T-helper 1 cell (primary cell): ENCODE measurements at regions not wholly inside any gene's neighbourhood (a gene's known extent, or its start where the extent isn't known, plus 50 kb on each side); places are given as distances from the start of the nearest gene placed in this dataset.
"Not testable (repeated sequence)": the region's sequence is repeated elsewhere in the genome, so short reads cannot be mapped to it uniquely, and the experiment has no call there.

ENCODE experiments used
- DNase-seq, 5 donors: peaks; one replicate each; pipeline ENCODE4 v3.0.0-alpha.2; 2012 to 2020

DNA sequence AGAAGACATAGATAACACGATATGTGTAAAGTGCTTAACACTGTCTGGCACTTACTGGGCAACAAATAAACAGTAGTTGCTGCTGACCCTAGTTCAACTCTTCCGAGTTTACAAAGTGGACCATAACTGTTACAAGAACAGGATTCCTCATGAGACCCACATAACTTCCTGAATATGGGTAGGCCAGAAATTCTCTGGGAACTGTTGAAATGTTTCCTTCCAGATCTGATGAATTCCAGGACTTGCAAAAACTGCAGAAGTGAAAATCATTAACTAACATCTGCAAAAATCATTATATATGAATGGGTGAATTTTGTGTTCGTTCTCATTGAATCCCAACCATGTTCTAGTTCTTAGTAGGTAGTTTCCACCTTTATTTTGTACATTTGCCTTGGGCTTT lies 181.7 kb upstream of the MME start:
- no peak for DNase-seq

DNA sequence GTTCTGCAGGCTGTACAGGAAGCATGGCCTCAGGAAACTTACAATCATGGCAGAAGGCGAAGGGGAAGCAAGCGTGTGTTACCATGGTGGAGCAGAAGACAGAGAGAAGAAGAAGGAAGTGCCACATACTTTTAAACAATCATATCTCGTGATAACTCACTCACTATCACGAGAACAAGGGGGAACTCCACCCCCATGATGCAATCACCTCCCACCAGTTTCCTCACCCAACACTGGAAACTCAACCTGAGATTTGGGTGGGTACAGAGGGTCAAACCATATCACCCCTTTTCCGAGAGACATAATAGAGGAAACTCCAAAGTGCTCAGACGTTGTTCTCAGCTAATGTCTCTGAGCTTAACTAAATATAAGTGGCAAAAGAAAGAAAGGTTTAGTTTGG lies 186.3 kb upstream of the MME start:
- DNase-seq: no peak

DNA sequence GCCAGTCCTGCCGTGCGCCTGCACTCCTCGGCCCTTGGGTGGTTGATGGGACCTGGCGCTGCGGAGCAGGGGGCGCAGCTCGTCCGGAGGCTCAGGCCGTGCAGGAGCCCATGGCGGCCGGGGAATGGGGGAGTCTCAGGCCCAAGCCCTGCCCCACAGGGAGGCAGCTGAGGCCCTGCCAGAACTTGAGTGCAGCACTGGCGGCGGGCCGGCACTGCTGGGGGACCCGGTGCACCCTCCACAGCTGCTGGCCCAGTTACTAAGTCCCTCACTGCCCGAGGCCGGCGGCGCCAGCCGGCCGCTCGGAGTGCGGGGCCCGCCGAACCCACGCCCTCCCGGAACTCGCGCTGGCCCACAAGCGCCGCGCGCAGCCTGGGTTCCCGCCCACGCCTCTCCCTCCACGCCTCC lies 190.9 kb upstream of the MME start:
- peak in 1 of 5 donors; percentile 1 for DNase-seq

DNA sequence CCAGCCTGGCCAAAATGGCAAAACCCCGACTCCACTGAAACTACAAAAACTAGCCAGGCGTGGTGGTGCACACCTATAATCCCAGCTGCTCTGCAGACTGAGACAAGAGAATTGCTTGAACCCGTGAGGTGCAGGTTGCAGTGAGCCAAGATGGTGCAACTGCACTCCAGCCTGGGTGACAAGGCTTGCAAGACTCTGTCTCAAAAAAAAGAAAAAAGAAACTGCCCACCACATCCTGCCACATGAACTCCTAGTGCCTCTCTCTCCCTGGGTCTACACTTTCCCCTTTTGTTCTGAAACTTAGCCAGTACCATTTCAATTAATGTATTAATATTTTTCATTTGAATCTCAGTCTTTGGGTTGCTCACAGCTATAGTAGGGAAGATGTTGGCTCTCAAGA lies 192.2 kb upstream of the MME start:
- no peak for DNase-seq

DNA sequence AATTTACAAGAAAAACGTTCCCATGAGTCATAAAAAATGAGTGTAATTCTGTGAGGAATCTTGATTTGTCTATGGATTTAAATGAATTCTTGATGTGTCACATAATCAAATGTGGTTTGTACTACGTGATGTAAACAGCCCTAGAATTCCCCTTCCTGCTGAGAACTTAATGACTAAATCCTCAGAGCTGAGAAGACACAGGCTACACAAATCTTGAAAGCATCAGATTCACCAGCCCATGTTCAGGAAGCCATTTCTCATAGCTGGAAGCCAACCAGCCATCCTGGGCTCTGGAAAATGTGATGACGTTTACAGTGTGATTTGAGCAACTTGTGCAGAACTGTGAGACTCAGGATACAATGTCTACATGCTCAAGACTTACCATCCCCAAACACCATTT lies 193.7 kb upstream of the MME start:
- no peak for DNase-seq

DNA sequence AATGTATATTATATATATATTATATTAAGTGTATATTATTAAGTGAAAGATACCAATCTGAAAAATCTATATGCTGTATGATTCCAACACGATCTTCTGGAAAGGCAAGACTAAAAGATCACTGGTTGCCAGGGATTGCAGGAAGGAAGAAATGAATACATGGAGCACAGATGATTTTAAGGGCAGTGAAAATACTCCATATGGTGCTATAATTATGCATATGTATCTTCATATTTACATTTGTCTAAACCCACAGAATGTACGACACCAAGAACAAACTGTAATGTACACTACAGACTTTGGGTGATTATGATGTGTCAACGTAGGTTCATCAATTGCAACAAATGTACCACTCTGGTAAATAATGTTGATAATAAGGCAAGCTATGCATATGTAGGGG lies 194.7 kb upstream of the MME start:
- no peak for DNase-seq

DNA sequence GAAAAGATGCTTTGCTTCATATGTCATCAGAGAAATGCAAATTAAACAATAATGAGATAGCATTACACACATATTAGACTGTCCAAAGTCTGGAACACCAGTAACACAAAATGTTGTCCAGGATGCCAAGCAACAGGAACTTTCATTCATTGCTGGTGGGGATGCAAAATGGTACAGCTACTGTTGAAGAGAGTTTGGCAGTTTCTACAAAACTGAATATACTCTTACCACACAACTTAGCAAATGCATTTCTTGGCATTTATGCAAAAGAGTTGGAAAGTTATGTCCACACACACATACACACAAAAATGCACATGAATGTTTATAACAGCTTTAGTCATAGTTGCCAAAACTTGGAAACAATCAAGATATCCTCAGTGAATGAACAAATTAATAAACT lies 195.2 kb upstream of the MME start:
- no peak for DNase-seq

DNA sequence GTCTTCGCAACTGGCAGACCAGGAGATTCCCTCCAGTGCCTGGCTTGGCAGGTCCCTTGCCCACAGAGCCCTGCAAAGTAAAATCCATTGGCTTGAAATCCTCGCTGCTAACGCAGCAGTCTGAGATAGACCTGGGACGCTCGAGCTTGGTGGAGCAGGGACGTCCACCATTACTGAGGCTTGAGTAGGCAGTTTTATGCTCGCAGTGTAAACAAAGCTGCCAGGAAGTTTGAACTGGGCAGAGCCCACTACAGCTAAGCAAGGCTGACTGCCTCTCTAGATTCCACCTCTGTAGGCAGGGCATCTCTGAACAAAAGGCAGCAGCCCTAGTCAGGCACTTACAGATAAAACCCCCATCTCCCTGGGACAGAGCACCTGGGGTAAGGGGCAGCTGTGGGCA lies 205.0 kb upstream of the MME start:
- DNase-seq: no peak

DNA sequence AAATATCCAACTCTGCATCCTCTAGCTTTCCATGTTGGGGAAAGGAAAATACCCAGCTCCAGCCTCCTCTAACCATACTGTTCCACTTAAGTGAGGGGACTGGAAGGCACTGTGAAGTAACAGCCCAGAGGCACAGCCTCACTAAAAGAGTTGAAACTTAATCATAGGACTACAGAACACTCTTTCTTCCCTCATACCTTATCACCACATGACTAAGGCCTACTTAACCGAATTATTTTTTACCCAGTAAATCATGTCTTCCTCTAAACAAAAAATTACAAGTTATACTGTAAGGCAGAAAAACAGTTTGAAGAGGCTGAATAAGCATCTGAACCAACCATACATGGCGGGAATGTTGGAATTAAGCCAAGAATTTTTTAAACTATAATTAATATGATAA lies 207.4 kb upstream of the MME start:
- no peak for DNase-seq

DNA sequence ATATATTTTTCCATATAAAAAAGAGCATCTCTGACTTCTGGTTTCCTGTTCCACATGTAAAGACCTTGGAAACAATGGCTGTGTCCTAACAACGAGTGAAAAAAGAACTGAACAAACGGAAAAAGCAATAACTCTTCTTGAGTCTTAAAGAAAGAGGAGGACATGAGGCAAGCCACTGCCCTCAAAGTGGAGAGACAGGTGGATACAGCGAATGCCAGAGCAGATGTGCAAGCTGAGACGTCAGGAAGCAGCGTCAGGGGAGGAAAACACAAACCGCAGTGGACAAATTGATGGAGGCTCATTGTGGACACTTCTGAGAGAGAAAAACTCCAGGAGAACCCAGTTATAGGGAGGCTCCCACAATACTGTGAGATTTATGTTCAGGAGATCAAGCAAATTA lies 208.0 kb upstream of the MME start:
- no peak for DNase-seq

DNA sequence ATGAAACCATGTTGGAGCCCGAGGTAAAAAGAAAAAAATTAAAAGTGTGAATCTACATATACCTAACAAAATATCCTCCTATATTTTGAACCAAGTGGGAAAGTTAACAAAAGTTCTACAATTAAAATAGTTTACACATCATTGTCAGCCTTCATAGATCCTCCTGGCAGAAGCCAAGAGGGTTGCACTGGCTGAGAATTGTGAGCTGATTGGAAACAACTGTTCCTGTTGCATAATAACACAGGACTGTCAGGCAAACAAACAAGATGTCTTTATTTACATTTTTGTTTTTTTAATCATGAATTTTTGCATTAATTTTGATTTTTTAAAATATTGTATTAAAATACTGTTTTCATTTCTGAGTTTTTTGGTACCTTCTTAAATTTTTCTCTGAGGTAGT lies 215.2 kb upstream of the MME start:
- no peak for DNase-seq

DNA sequence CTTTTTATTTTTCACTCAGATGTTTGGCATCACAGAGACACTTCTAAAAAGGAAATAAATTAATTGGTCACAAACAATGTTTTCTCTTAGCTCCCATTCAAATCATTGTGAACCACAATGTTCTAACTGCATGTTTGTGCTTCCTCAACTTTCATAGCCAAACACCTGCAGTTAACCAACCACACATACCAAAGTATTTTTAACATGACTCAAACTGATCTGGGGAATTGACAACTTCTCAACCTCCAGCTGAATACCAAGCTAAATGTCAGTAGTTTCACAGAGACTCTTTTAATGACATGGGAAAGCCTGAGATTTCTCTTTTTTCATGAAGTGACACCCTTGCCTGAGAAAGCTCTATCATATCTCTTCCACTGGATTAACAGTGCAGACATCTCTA lies 217.9 kb upstream of the MME start:
- no peak for DNase-seq

DNA sequence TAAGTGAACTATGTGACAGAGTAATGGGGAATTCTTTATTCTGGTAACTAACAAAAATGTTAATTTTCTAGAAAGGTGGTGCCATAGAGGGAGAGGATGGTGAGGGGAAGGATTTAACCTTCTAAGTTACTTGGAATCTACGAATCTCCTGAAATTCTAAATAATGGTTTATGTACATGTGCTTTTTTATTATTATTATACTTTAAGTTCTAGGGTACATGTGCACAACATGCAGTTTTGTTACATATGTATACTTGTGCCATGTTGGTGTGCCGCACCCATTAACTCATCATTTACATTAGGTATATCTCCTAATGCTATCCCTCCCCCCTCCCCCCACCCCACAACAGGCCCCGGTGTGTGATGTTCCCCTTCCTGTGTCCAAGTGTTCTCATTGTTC lies 227.1 kb upstream of the MME start:
- DNase-seq: not testable (repeated sequence)

DNA sequence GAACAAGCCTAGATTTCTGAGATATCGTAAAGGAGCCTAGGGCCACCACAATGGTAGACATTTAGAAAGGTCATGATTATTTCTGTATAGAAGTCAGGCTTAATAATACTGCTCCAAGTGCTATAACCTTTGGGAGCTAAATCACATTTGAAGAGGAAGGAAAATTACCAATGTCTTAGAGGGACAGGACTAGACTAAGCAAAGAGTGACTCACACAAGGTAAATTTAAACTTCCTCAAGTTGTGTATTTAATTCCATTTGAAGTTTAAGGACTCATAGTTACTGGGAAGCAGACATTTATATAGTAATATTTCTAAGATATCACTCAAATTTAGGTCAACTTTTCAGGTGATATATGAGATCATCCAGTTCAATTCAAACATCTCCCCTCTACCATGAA lies 227.6 kb upstream of the MME start:
- DNase-seq: no peak

DNA sequence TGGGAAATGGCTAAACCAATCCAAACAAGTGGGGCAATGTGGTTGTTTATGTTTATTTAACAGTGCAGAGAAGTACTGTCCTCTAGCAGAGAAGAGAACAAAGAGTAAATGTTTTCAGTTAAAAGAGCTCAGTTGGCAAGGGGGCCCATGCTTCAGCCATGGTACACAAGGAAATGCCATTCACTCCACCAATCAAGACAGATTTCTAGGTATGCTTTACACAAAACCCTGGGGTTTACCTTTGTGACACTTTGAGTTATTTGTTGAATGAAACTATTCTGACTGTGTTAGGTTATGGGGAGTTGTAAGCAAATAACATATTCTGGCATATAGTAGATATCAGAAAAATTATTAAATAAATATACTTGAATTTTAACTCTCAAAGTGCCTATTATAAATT lies 228.5 kb upstream of the MME start:
- DNase-seq: no peak

DNA sequence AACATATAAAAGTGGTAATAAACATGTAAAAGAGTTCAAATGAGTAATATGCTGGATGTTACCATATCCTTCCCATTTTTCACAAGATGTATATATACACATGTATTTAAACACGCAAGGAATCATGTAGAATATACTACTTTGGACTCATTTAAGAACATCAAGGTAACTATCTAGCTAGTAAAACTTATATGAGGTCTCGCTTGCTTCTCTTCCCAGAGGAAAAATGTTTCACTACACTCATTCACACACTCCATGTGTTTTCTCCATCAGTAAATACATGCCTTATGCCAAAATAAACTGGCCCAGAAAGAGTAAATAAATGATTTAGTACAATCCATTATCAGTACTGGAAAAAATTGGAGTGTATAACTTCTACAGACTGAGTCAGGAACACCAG lies 229.2 kb upstream of the MME start:
- DNase-seq: no peak

DNA sequence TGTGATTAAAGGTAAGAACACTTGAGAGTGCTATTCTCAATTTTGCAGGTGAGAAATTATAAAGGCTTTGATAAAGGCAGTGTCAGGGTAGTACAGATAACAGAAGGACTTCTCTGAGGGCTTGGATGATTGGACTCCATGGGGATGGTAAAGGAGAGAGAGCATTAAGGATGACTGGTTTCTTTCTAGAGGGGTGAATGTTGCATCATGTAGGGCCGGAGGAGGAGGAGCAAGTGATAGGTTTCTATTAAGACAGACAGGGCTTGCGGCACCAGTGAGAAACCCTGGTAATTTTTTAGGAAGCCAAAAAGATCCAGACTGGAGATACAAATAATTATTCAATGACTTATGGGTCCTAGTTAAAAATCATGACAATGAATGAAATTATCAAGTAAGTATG lies 230.7 kb upstream of the MME start:
- no peak for DNase-seq

DNA sequence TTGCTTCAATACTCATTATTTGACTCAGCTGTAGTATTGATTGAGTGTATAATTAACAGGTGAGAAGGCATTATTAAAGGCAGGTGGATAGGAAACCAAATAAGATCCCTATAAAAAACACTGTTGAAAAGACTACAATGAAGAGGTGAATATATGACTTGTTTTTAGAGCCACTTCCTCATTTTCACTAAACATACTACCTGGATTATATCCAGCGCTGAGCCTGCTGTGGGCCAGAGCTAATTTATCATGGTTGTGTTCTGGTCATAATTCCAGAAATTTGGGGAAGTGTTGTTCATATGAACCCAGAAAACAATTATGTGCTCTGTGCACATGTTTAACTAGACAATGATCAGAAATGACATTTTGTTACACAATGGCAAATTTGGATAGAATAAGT lies 235.3 kb upstream of the MME start:
- DNase-seq: no peak

DNA sequence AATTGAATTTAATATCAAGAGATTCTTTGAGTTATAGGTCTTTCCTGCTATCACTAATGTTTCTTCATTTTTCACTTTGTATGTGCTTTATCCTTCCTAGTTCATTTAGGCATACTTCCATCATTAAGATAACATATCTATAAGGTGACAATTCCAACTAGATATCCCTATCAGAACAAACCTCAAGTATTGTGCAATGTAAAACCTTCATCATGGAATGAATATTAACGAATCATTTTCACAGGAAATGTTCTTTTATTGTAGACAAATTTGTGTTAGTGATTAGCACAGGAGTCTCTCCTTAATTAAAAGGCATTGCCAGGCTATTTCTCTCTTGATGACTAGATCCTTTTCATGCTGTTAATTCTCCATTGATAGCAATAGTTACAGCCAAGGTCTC lies 236.5 kb upstream of the MME start:
- no peak for DNase-seq

DNA sequence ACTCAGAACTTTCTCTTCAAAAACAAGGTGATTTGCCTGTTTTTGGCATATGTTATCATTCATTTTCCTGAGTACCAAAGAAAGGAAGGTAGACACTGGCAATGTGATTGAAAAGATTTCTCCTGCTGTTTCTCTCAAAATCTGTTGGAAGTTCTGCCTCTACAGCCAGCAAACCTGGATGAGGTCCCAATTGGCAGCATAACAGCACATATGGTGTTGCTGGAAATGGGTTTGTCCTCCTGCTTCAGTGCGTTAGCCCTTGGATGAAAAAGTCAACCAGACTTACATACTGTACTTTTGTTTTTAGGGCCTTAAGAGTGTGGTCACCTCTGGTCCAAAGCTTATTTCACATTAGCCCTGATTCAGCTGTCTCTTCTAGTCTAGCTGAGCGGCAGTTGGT lies 237.6 kb upstream of the MME start:
- DNase-seq: no peak

DNA sequence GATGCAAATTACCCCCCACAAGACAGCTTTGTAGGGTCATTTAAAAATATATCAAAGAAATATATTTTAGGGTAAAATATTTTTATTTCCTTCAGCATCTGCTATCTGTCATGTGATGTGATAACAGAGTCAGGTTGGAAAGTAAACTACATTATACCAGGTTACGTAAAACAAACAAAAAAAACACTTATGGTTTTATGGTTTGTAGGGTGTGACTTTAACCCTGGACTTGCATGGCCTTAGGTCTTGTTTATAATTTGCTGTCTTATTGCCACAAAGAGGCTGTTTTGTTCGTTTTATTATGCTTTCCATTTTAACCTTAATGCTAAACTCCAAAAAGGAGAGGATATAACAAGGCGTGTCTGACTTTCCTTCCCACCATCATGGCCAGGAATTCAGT lies 244.5 kb upstream of the MME start:
- no peak for DNase-seq

DNA sequence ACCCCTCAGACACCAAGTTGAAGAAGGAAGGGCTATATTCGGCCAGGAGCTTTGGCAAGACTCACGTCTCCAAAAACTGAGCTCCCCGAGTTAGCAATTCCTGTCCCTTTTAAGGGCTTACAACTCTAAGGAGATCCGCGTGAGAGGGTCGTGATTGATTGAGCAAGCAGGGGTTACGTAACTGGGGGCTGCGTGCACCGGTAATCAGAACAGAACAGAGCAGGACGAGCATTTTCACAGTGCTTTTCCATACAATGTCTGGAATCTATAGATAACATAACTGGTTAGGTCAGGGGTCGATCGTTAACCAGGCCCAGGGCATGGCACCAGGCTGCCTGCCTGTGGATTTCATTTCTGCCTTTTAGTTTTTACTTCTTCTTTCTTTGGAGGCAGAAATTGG lies 245.3 kb upstream of the MME start:
- DNase-seq: not testable (repeated sequence)

DNA sequence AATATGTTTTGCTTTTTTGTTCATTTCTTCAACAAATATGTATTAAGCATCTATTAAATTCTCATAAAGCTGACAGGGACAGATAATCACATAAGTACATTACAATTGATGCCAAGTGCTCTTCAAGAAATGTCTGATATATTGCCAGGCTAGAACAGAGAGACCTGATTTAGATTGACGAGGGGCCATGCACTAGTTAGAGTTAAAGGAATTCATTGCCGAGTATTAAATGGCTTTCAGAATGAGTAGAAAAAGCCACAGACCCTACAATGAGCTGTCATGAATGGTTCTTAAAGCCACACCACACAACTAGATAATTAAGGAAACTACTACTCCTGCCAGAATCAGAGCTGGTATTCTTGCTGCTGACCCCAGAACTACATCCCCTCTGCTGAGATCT lies 250.2 kb upstream of the MME start:
- no peak for DNase-seq

DNA sequence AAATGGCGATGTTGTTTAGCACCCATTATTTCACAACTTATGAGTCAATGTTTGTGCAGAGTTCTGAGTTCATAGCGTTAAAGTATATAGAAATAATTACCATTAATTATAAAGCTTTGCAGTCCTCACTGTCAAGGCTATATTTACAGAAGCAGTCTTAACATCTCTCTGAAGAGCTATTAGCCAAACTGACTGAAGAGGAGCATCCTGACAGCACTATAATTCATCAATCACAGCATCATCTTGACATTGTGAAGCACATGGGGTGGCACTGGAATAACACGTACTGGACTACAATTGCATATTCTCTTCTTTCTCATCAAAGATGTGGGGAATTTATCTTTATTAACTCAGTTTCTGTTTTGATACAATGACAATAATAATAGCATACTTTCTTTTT lies 260.6 kb upstream of the MME start:
- no peak for DNase-seq

DNA sequence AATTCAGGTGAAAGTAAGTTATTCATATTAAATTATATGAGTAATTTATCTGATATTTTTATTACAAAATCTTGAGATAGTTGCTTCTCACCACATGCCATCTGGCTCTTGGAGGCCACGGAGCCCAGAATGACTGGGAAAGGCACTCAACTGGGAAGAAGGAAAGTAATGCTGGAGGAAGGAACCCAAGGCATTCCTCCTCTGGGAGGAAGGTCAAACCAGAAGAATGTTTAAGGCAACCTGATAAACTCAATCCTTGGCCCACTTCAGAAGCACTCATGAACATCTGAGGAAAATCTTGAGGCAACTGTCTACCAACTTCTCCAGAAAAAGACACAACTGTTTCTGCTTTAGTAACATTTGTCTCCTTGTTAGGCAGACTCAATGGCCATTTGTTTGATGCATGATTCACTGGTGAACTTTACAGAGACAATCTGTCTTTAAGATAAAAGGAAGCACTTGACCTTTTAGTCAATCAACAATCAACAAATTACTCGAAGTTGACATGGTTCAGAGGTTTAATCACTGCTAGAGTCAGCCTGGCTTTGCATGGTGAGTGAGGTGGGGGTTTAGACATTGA lies 261.4 kb upstream of the MME start:
- no peak for DNase-seq

DNA sequence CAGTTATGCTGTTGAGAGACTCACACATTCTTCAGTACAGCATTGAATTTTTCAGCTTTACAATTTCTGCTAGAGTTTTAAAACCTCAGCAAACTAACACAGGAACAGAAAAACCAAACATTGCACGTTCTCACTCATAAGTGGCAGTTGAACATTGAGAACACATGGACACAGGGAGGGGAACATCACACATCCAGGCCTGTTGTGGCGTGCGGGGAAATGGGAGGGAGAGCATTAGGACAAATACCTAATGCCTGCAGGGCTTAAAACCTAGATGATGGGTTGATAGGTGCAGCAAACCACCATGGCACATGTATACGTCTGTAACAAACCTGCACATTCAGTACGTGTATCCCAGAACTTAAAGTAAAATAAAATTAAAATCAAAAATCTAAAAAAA lies 270.1 kb upstream of the MME start:
- not testable (repeated sequence) for DNase-seq
